ENCODE measurements at regions not wholly inside any gene's neighbourhood (a gene's known extent, or its start where the extent isn't known, plus 50 kb on each side); places are given as distances from the start of the nearest gene placed in this dataset.

GRCh38 chr9:2243666-2244555, 228.8 kb downstream of the SMARCA2 start:
- H3K4me3 Mint-ChIP-seq = no peak overlapping the region
- no peaks in the 10 kb centered on the region for H3K9me3 Mint-ChIP-seq
- DNase-seq (ENCODE audit: low spot score) (no peak), ATAC-seq (no peak)
- H3K36me3 Mint-ChIP-seq = peaks cover 4% of the 10 kb centered on the region
- H3K27me3 Mint-ChIP-seq = peaks cover 19 to 21% of the 10 kb centered on the region in 2 donors
- H3K27ac Mint-ChIP-seq = no peak overlapping the region
- H3K4me1 Mint-ChIP-seq (ENCODE audit: low read depth in 2 of 2) = peaks cover 13 to 15% of the 10 kb centered on the region in 2 donors

GRCh38 chr9:2247340-2247739, 232.2 kb downstream of the SMARCA2 start:
- ATAC-seq = no peak
- H3K27me3 Mint-ChIP-seq = peaks cover 15 to 21% of the 10 kb centered on the region in 2 donors
- H3K4me3 Mint-ChIP-seq = no peak overlapping the region
- H3K36me3 Mint-ChIP-seq = peaks cover 4% of the 10 kb centered on the region
- H3K27ac Mint-ChIP-seq = no peak overlapping the region
- DNase-seq (ENCODE audit: low spot score) = no peak
- no peaks in the 10 kb centered on the region for H3K9me3 Mint-ChIP-seq
- H3K4me1 Mint-ChIP-seq (ENCODE audit: low read depth in 2 of 2) = peaks cover 5 to 7% of the 10 kb centered on the region in 2 donors

GRCh38 chr9:2248768-2249265, 233.7 kb downstream of the SMARCA2 start:
- Mint-ChIP-seq H3K27ac (no peak overlapping the region), H3K4me3 (no peak overlapping the region), H3K27me3 (peaks cover 6 to 7% of the 10 kb centered on the region in 2 donors), H3K9me3 (no peaks in the 10 kb centered on the region), H3K36me3 (peaks cover 4% of the 10 kb centered on the region), H3K4me1 (ENCODE audit: low read depth in 2 of 2) (no peaks in the 10 kb centered on the region)
- ATAC-seq (no peak), DNase-seq (ENCODE audit: low spot score) (no peak)

- H3K36me3 Mint-ChIP-seq = no peaks in the 10 kb centered on the region
- H3K9me3 Mint-ChIP-seq = no peaks in the 10 kb centered on the region
- peaks cover 0 to 3% of the 10 kb centered on the region in 2 donors for H3K27me3 Mint-ChIP-seq
- no peak for ATAC-seq
- no peak overlapping the region for H3K27ac Mint-ChIP-seq
- no peak overlapping the region for H3K4me3 Mint-ChIP-seq
- DNase-seq (ENCODE audit: low spot score) = no peak
- no peaks in the 10 kb centered on the region for H3K4me1 Mint-ChIP-seq (ENCODE audit: low read depth in 2 of 2)
These were observed 238.8 kb downstream of the SMARCA2 start for GRCh38 chr9:2253636-2254580.

- peaks cover 0 to 5% of the 10 kb centered on the region in 2 donors for H3K27me3 Mint-ChIP-seq
- no peak for DNase-seq (ENCODE audit: low spot score)
- ATAC-seq = no peak
- no peaks in the 10 kb centered on the region for H3K9me3 Mint-ChIP-seq
- no peaks in the 10 kb centered on the region for H3K36me3 Mint-ChIP-seq
- no peaks in the 10 kb centered on the region for H3K4me1 Mint-ChIP-seq (ENCODE audit: low read depth in 2 of 2)
- H3K4me3 Mint-ChIP-seq = no peak overlapping the region
- no peak overlapping the region for H3K27ac Mint-ChIP-seq
These were observed 240.0 kb downstream of the SMARCA2 start for GRCh38 chr9:2255128-2255527.

GRCh38 chr9:2257248-2257929, 242.2 kb downstream of the SMARCA2 start:
- Mint-ChIP-seq H3K27ac (no peak overlapping the region), H3K4me3 (no peak overlapping the region), H3K36me3 (no peaks in the 10 kb centered on the region), H3K27me3 (peaks cover 0 to 7% of the 10 kb centered on the region in 2 donors), H3K4me1 (ENCODE audit: low read depth in 2 of 2) (no peaks in the 10 kb centered on the region), H3K9me3 (no peaks in the 10 kb centered on the region)
- ATAC-seq (no peak), DNase-seq (ENCODE audit: low spot score) (no peak)

- Mint-ChIP-seq H3K27ac (no peak overlapping the region), H3K4me1 (ENCODE audit: low read depth in 2 of 2) (no peaks in the 10 kb centered on the region), H3K9me3 (no peaks in the 10 kb centered on the region), H3K27me3 (peaks cover 0 to 15% of the 10 kb centered on the region in 2 donors), H3K4me3 (no peak overlapping the region), H3K36me3 (no peaks in the 10 kb centered on the region)
- no peak for DNase-seq (ENCODE audit: low spot score)
- ATAC-seq = no peak
These were observed 245.5 kb downstream of the SMARCA2 start for GRCh38 chr9:2260417-2261306.

- Mint-ChIP-seq H3K9me3 (no peaks in the 10 kb centered on the region), H3K36me3 (no peaks in the 10 kb centered on the region), H3K27me3 (peaks cover 7 to 19% of the 10 kb centered on the region in 2 donors), H3K27ac (no peak overlapping the region), H3K4me3 (no peak overlapping the region), H3K4me1 (ENCODE audit: low read depth in 2 of 2) (no peaks in the 10 kb centered on the region)
- ATAC-seq = no peak
- no peak for DNase-seq (ENCODE audit: low spot score)
These were observed 246.4 kb downstream of the SMARCA2 start for GRCh38 chr9:2261421-2262103.

- Mint-ChIP-seq H3K36me3 (no peaks in the 10 kb centered on the region), H3K27me3 (peaks cover 10 to 19% of the 10 kb centered on the region in 2 donors), H3K9me3 (no peaks in the 10 kb centered on the region), H3K4me3 (no peak overlapping the region), H3K4me1 (ENCODE audit: low read depth in 2 of 2) (no peaks in the 10 kb centered on the region), H3K27ac (no peak overlapping the region)
- DNase-seq (ENCODE audit: low spot score) = no peak
- ATAC-seq = no peak
These were observed 247.4 kb downstream of the SMARCA2 start for GRCh38 chr9:2262386-2263071.

- ATAC-seq (no peak), DNase-seq (ENCODE audit: low spot score) (no peak)
- no peaks in the 10 kb centered on the region for H3K9me3 Mint-ChIP-seq
- H3K4me1 Mint-ChIP-seq (ENCODE audit: low read depth in 2 of 2) = no peaks in the 10 kb centered on the region
- no peak overlapping the region for H3K27ac Mint-ChIP-seq
- H3K36me3 Mint-ChIP-seq = no peaks in the 10 kb centered on the region
- peaks cover 15 to 21% of the 10 kb centered on the region in 2 donors for H3K27me3 Mint-ChIP-seq
- H3K4me3 Mint-ChIP-seq = no peak overlapping the region
These were observed 248.0 kb downstream of the SMARCA2 start for GRCh38 chr9:2263111-2263510.

GRCh38 chr9:2263665-2264064, 248.5 kb downstream of the SMARCA2 start:
- Mint-ChIP-seq H3K4me1 (ENCODE audit: low read depth in 2 of 2) (no peaks in the 10 kb centered on the region), H3K27me3 (peaks cover 21 to 23% of the 10 kb centered on the region in 2 donors), H3K4me3 (no peak overlapping the region), H3K36me3 (no peaks in the 10 kb centered on the region), H3K27ac (no peak overlapping the region), H3K9me3 (no peaks in the 10 kb centered on the region)
- no peak for DNase-seq (ENCODE audit: low spot score)
- ATAC-seq = no peak

- Mint-ChIP-seq H3K9me3 (no peaks in the 10 kb centered on the region), H3K4me3 (no peak overlapping the region), H3K27me3 (peaks cover 25 to 26% of the 10 kb centered on the region in 2 donors), H3K4me1 (ENCODE audit: low read depth in 2 of 2) (no peaks in the 10 kb centered on the region), H3K36me3 (no peaks in the 10 kb centered on the region), H3K27ac (no peak overlapping the region)
- DNase-seq (ENCODE audit: low spot score) (no peak), ATAC-seq (no peak)
These were observed 248.9 kb downstream of the SMARCA2 start for GRCh38 chr9:2264081-2264480.

Data from natural killer cell treated with Interleukin-12 subunit alpha and Interleukin-12 subunit beta and Interleukin-15 and Interleukin-18, amount 100 ng/mL, for 72 hours (primary cell).